Hepatocyte (in vitro differentiated cells): ENCODE measurements at regions not wholly inside any gene's neighbourhood (a gene's known extent, or its start where the extent isn't known, plus 50 kb on each side); places are given as distances from the start of the nearest gene placed in this dataset.

ENCODE experiments used
- DNase-seq: peaks from one replicate; pipeline ENCODE4 v3.0.0-alpha.2; 2016; ENCODE audit warnings: low spot score
- H2AFZ ChIP-seq: fragments of 200-600 bp; sonication (generic); 2 replicates; pipeline ENCODE4 v1.6.0; 2016; ENCODE audit warnings: antibody characterized with exemption, mild to moderate bottlenecking
- H3K27ac ChIP-seq: fragments of 200-600 bp; sonication (generic); 2 replicates; pipeline ENCODE4 v1.5.1; 2016; ENCODE audit warnings: mild to moderate bottlenecking
- H3K27me3 ChIP-seq: fragments of 200-600 bp; sonication (generic); 2 replicates; pipeline ENCODE4 v1.6.1; 2016
- H3K36me3 ChIP-seq: fragments of 200-600 bp; sonication (generic); replicated peaks from 2 replicates; pipeline ENCODE4 v1.5.1; 2016; ENCODE audit warnings: low read depth; ENCODE audit not compliant: insufficient read depth
- H3K4me1 ChIP-seq: fragments of 200-600 bp; sonication (generic); 2 replicates; pipeline ENCODE4 v1.5.1; 2016; ENCODE audit warnings: mild to moderate bottlenecking, moderate library complexity; ENCODE audit not compliant: insufficient read depth
- H3K4me2 ChIP-seq: fragments of 200-600 bp; sonication (generic); 2 replicates; pipeline ENCODE4 v1.6.0; 2016
- H3K4me3 ChIP-seq: fragments of 200-600 bp; sonication (generic); 2 replicates; pipeline ENCODE4 v1.5.1; 2016; ENCODE audit warnings: mild to moderate bottlenecking
- H3K79me2 ChIP-seq: fragments of 200-600 bp; sonication (generic); 2 replicates; pipeline ENCODE4 v1.6.0; 2017; ENCODE audit warnings: mild to moderate bottlenecking
- H3K9me2 ChIP-seq: fragments of 200-600 bp; sonication (generic); replicated peaks from 2 replicates; pipeline ENCODE4 v1.6.0; 2017; ENCODE audit warnings: mild to moderate bottlenecking; ENCODE audit not compliant: insufficient read depth
- H3K9me3 ChIP-seq: fragments of 200-600 bp; sonication (generic); 2 replicates; pipeline ENCODE4 v1.5.1; 2016; ENCODE audit warnings: low read depth, mild to moderate bottlenecking
- H4K20me1 ChIP-seq: fragments of 200-600 bp; sonication (generic); 2 replicates; pipeline ENCODE4 v1.6.0; 2016; ENCODE audit warnings: mild to moderate bottlenecking; ENCODE audit not compliant: insufficient read depth, poor library complexity, severe bottlenecking
- EZH2 ChIP-seq: fragments of 200-600 bp; sonication (generic); IDR thresholded peaks from 2 replicates; pipeline ENCODE4 v1.6.1; 2016; ENCODE audit warnings: antibody characterized with exemption, mild to moderate bottlenecking, borderline replicate concordance
- EZH2phosphoT487 ChIP-seq: fragments of 200-600 bp; sonication (generic); IDR thresholded peaks from one replicate; pipeline ENCODE4 v1.6.1; 2018; ENCODE audit warnings: antibody characterized with exemption, mild to moderate bottlenecking, low read depth, moderate library complexity; ENCODE audit not compliant: unreplicated experiment, severe bottlenecking
- WGBS: methylation state at CpG from one replicate; pipeline ENCODE4 v1.1.6; 2016; ENCODE audit warnings: low lambda C conversion rate; ENCODE audit errors: missing lambda C conversion rate; 5-methylcytosine and 5-hydroxymethylcytosine counted together
- TF ChIP-seq, protein P1 (sequence below): fragments of 200-600 bp; sonication (generic); IDR thresholded peaks from 2 replicates; pipeline ENCODE4 v1.5.1; 2016; ENCODE audit warnings: antibody characterized with exemption, mild to moderate bottlenecking; ENCODE audit not compliant: poor library complexity

DNA sequence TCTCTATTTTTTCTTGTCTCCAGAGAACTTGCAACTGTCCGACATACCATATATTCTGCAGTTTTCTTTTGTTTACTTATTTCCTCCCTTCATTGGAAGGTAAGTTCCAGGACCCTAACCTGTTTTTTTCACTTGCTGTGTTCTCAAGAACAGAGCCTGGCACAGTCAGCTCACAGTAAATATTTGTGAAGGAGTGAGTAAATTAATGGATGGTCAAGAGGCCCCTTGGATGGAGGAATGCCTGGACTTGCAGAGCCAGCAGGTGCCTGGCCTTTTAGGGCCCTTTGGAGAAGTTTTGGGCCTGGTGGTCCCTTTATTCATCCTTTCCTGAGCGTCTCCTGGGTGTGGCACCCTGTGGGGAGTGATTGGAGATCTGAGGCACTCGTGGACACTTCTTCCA lies 182.1 kb upstream of the POU3F1 start:
- Histone ChIP-seq H3K9me2 (no peaks in the 10 kb centered on the region), H3K79me2 (no peaks in the 10 kb centered on the region), H4K20me1 (no peaks in the 10 kb centered on the region), H2AFZ (no peak overlapping the region), H3K27me3 (no peaks in the 10 kb centered on the region), H3K4me1 (peaks cover 3% of the 10 kb centered on the region), H3K4me3 (no peak overlapping the region), H3K27ac (peak overlapping the region; percentile 40), H3K9me3 (no peaks in the 10 kb centered on the region), H3K4me2 (no peak overlapping the region), H3K36me3 (no peaks in the 10 kb centered on the region)
- WGBS: 82% methylated on average over 3 of the region's 3 CpGs
- TF ChIP-seq, protein P1, sequence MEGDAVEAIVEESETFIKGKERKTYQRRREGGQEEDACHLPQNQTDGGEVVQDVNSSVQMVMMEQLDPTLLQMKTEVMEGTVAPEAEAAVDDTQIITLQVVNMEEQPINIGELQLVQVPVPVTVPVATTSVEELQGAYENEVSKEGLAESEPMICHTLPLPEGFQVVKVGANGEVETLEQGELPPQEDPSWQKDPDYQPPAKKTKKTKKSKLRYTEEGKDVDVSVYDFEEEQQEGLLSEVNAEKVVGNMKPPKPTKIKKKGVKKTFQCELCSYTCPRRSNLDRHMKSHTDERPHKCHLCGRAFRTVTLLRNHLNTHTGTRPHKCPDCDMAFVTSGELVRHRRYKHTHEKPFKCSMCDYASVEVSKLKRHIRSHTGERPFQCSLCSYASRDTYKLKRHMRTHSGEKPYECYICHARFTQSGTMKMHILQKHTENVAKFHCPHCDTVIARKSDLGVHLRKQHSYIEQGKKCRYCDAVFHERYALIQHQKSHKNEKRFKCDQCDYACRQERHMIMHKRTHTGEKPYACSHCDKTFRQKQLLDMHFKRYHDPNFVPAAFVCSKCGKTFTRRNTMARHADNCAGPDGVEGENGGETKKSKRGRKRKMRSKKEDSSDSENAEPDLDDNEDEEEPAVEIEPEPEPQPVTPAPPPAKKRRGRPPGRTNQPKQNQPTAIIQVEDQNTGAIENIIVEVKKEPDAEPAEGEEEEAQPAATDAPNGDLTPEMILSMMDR: no peak
- TF ChIP-seq EZH2phosphoT487 (no peak), EZH2 (no peak)
- no peak for DNase-seq

DNA sequence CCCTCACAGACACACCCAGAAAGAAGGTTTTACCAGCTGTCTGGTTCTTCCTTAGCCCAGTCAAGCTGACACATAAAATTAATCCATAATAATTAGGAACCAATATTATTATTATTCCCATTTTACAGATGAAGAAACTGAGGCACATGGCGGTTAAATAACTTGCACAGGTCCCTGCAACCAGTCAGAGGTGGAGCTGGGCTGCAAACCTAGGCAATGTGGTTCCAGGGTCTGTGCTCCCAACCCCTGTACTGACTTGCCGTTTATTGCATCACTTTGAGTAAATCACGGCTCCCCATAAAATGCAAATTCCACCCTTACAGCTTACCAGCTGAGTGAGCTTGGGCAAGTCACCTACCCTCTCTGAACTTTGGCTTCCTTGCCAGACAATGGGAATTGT lies 179.2 kb upstream of the POU3F1 start:
- Histone ChIP-seq H3K4me2 (no peak overlapping the region), H3K9me3 (no peaks in the 10 kb centered on the region), H2AFZ (no peak overlapping the region), H3K4me1 (peaks cover 3% of the 10 kb centered on the region), H3K36me3 (no peaks in the 10 kb centered on the region), H3K27ac (no peak overlapping the region), H4K20me1 (no peaks in the 10 kb centered on the region), H3K9me2 (no peaks in the 10 kb centered on the region), H3K79me2 (no peaks in the 10 kb centered on the region), H3K4me3 (no peak overlapping the region), H3K27me3 (no peaks in the 10 kb centered on the region)
- WGBS: 89% methylated on average over 3 of the region's 3 CpGs
- TF ChIP-seq EZH2phosphoT487 (no peak), EZH2 (no peak)
- TF ChIP-seq, protein P1: no peak
- DNase-seq: no peak

DNA sequence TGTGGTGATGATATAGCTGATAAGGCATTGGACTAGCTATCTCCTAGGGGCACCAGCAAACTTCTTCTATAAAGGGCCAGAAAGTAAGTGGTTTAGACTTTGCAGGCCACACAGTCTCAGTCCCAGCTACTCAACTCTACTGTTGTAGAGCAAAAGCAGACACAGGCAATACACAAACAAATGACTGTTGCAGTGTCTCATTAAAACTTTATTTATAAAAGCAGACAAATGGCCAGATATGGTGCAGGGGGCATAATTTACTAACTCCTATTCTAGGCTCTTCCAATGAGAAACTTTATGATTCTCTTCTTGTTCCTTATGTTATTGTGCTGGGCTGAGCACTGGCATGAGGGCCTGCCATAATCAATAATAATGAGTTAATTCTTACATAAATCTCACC lies 176.8 kb upstream of the POU3F1 start:
- peaks cover 4% of the 10 kb centered on the region for H3K27me3 ChIP-seq
- no peaks in the 10 kb centered on the region for H3K4me1 ChIP-seq
- no peak for TF ChIP-seq EZH2phosphoT487
- H3K4me2 ChIP-seq: no peak overlapping the region
- no peak for DNase-seq
- H3K79me2 ChIP-seq: no peaks in the 10 kb centered on the region
- H3K27ac ChIP-seq: no peak overlapping the region
- no peaks in the 10 kb centered on the region for H3K36me3 ChIP-seq
- H4K20me1 ChIP-seq: no peaks in the 10 kb centered on the region
- H3K4me3 ChIP-seq: no peak overlapping the region
- H3K9me2 ChIP-seq: no peaks in the 10 kb centered on the region
- no peaks in the 10 kb centered on the region for H3K9me3 ChIP-seq
- no peak overlapping the region for H2AFZ ChIP-seq

DNA sequence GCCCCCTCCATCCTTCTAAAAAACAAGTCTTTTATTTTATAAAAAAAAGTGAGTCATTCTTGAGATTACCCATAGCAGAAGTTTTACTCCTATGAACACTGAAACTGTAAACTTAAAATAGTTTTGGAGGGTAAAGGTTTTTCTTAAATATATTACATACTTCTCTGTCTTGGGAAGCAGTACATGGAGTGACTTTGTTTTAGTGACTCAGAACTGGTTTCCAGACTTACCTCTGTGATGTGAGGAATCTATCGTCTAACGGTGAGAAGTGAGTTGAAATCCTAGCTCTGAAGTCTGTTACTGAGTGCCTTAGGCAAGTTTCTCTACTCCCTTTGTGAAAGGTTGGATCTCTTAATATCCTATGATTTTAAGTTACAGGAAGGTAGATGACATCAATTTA lies 176.3 kb upstream of the POU3F1 start:
- TF ChIP-seq, protein P1: no peak
- TF ChIP-seq EZH2phosphoT487 (no peak), EZH2 (no peak)
- 43% methylated on average over 2 of the region's 2 CpGs for WGBS
- Histone ChIP-seq H3K79me2 (no peaks in the 10 kb centered on the region), H3K27me3 (peaks cover 4% of the 10 kb centered on the region), H3K4me2 (no peak overlapping the region), H3K36me3 (no peaks in the 10 kb centered on the region), H2AFZ (no peak overlapping the region), H3K9me2 (no peaks in the 10 kb centered on the region), H4K20me1 (no peaks in the 10 kb centered on the region), H3K4me3 (no peak overlapping the region), H3K27ac (no peak overlapping the region), H3K4me1 (no peaks in the 10 kb centered on the region), H3K9me3 (no peaks in the 10 kb centered on the region)
- no peak for DNase-seq
